HCT116 (cell line): ENCODE measurements at regions not wholly inside any gene's neighbourhood (a gene's known extent, or its start where the extent isn't known, plus 50 kb on each side); places are given as distances from the start of the nearest gene placed in this dataset.

Experiments used
- ELF1 ChIP-seq: IDR thresholded peaks from 2 replicates; pipeline ENCODE4 v1.6.1; 2012; ENCODE audit warnings: low read depth, borderline replicate concordance
- EZH2 ChIP-seq: fragments of 200-600 bp; sonication (generic); IDR thresholded peaks from 2 replicates; pipeline ENCODE4 v1.6.1; 2017; ENCODE audit warnings: antibody characterized with exemption, mixed run types
- POLR2A ChIP-seq: IDR thresholded peaks from 2 replicates; pipeline ENCODE4 v1.7.0; 2011; ENCODE audit warnings: borderline replicate concordance; ENCODE audit not compliant: insufficient read depth, insufficient read length; ENCODE audit errors: extremely low read depth
- POLR2AphosphoS5 ChIP-seq: IDR thresholded peaks from 2 replicates; pipeline ENCODE4 v1.6.1; 2011; ENCODE audit warnings: mild to moderate bottlenecking, low read depth, low read length, moderate library complexity
- RAD21 ChIP-seq: IDR thresholded peaks from 2 replicates; pipeline ENCODE4 v1.6.1; 2012; ENCODE audit warnings: low read depth, mild to moderate bottlenecking
- TF ChIP-seq, protein P1 (sequence below), 3 experiments: fragments of 200-600 bp in 1 of 3; sonication (generic) in 1 of 3; IDR thresholded peaks in 2 of 3; conservative IDR thresholded peaks in 1 of 3; 2 replicates each; pipeline ENCODE4 v1.5.1; 2012 to 2017; ENCODE audit warnings: low read depth in 2 of 3, low read length in 2 of 3, antibody characterized with exemption in 1 of 3, borderline replicate concordance in 1 of 3, control low read depth in 1 of 3, mild to moderate bottlenecking in 1 of 3, mixed read lengths in 1 of 3, mixed run types in 1 of 3, moderate library complexity in 1 of 3; ENCODE audit not compliant: insufficient read depth in 1 of 3
- TF ChIP-seq, protein P2 (sequence below): IDR thresholded peaks from 2 replicates; pipeline ENCODE4 v1.6.1; 2011; ENCODE audit warnings: mild to moderate bottlenecking, low read length, moderate library complexity; ENCODE audit not compliant: insufficient replicate concordance; ENCODE audit errors: extremely low read depth

- TF ChIP-seq POLR2A (no peak), EZH2 (no peak), ELF1 (no peak), RAD21 (no peak), POLR2AphosphoS5 (no peak)
- TF ChIP-seq, protein P1, sequence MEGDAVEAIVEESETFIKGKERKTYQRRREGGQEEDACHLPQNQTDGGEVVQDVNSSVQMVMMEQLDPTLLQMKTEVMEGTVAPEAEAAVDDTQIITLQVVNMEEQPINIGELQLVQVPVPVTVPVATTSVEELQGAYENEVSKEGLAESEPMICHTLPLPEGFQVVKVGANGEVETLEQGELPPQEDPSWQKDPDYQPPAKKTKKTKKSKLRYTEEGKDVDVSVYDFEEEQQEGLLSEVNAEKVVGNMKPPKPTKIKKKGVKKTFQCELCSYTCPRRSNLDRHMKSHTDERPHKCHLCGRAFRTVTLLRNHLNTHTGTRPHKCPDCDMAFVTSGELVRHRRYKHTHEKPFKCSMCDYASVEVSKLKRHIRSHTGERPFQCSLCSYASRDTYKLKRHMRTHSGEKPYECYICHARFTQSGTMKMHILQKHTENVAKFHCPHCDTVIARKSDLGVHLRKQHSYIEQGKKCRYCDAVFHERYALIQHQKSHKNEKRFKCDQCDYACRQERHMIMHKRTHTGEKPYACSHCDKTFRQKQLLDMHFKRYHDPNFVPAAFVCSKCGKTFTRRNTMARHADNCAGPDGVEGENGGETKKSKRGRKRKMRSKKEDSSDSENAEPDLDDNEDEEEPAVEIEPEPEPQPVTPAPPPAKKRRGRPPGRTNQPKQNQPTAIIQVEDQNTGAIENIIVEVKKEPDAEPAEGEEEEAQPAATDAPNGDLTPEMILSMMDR (IDR thresholded peaks at IDR 0.05 in 2 of 3, conservative IDR thresholded peaks at IDR 0.05 in 1 of 3; ENCODE audit: borderline replicate concordance in 1 of 3, insufficient read depth in 1 of 3, low read depth in 2 of 3, low read length in 2 of 3): no peak
- TF ChIP-seq, protein P2, sequence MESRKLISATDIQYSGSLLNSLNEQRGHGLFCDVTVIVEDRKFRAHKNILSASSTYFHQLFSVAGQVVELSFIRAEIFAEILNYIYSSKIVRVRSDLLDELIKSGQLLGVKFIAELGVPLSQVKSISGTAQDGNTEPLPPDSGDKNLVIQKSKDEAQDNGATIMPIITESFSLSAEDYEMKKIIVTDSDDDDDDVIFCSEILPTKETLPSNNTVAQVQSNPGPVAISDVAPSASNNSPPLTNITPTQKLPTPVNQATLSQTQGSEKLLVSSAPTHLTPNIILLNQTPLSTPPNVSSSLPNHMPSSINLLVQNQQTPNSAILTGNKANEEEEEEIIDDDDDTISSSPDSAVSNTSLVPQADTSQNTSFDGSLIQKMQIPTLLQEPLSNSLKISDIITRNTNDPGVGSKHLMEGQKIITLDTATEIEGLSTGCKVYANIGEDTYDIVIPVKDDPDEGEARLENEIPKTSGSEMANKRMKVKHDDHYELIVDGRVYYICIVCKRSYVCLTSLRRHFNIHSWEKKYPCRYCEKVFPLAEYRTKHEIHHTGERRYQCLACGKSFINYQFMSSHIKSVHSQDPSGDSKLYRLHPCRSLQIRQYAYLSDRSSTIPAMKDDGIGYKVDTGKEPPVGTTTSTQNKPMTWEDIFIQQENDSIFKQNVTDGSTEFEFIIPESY: no peak
Measured at GRCh38 chr2:223001797-223002175, 50.2 kb upstream of the KCNE4 start.
